Endothelial cell of umbilical vein (primary cell): ENCODE measurements at regions not wholly inside any gene's neighbourhood (a gene's known extent, or its start where the extent isn't known, plus 50 kb on each side); places are given as distances from the start of the nearest gene placed in this dataset.

Source experiments
- BruUV-seq: library from RNA; stranded (reverse); fragments of 400-500 nt; replicated peaks from 2 replicates; lab custom pipeline; 2021; lab: Mats Ljungman, UMichigan
- CTCF ChIA-PET: fragments of 300-600, 350-600 bp; sonication (Branson Sonifier 250); formaldehyde crosslinking; loops from one replicate; lab custom pipeline; 2021; ENCODE audit warnings: antibody characterized with exemption, inconsistent platforms; lab: Charles Lee
- POLR2A ChIA-PET: fragments of 300-600, 350-600 bp; sonication (Branson Sonifier 250); formaldehyde crosslinking; loops from one replicate; lab custom pipeline; 2021; ENCODE audit warnings: antibody characterized with exemption, inconsistent platforms; lab: Charles Lee
- DNase-seq: peaks from one replicate; pipeline ENCODE4 v3.0.0-alpha.2; 2011; ENCODE audit warnings: low read depth, low spot score
- FAIRE-seq: peaks from 2 replicates; lab custom pipeline; 2011; peaks lifted over from hg19 to GRCh38; lab: Jason Lieb, UNC
- H2AFZ ChIP-seq: 2 replicates; pipeline ENCODE4 v1.6.0; 2012; ENCODE audit warnings: low read depth, low read length, control low read depth, inconsistent platforms
- H3K27ac ChIP-seq: 2 replicates; pipeline ENCODE4 v1.5.1; 2011; ENCODE audit warnings: low read depth, mild to moderate bottlenecking, control low read depth, low read length, moderate library complexity; ENCODE audit not compliant: insufficient read depth
- H3K27me3 ChIP-seq, 2 experiments: 2 replicates each; pipeline versions ENCODE4 v1.6.0 to v1.6.1; 2011; ENCODE audit warnings: low read length in 2 of 2, mixed read lengths in 1 of 2; ENCODE audit not compliant: control insufficient read depth in 2 of 2, insufficient read depth in 2 of 2
- H3K36me3 ChIP-seq, 2 experiments: 2 replicates in 1 of 2; 3 replicates in 1 of 2; pipeline ENCODE4 v1.5.1; 2011; ENCODE audit warnings: low read length in 2 of 2, mild to moderate bottlenecking in 1 of 2, moderate library complexity in 1 of 2; ENCODE audit not compliant: control insufficient read depth in 2 of 2, insufficient read depth in 2 of 2; ENCODE audit errors: extremely low read depth in 1 of 2
- H3K4me1 ChIP-seq: 3 replicates; pipeline ENCODE4 v1.5.1; 2011; ENCODE audit warnings: mild to moderate bottlenecking, low read length; ENCODE audit not compliant: control insufficient read depth, insufficient read depth; ENCODE audit errors: extremely low read depth
- H3K4me2 ChIP-seq: 2 replicates; pipeline ENCODE4 v1.6.1; 2011; ENCODE audit warnings: low read length, control low read depth, mixed read lengths; ENCODE audit not compliant: insufficient read depth
- H3K4me3 ChIP-seq, 3 experiments: fragments of 200-600 bp in 1 of 3; sonication (generic), shearing (Covaris generic) in 1 of 3; replicated peaks in 1 of 3; 2 replicates each; pipeline ENCODE4 v1.5.1; 2011 to 2016; ENCODE audit warnings: control low read depth in 3 of 3, low read length in 3 of 3, mild to moderate bottlenecking in 2 of 3, inconsistent platforms in 1 of 3, low read depth in 1 of 3, moderate library complexity in 1 of 3; ENCODE audit not compliant: insufficient read depth in 1 of 3
- H3K79me2 ChIP-seq: 2 replicates; pipeline ENCODE4 v1.6.0; 2012; ENCODE audit warnings: low read length, inconsistent platforms; ENCODE audit not compliant: control insufficient read depth, insufficient read depth
- H3K9ac ChIP-seq: replicated peaks from 2 replicates; pipeline ENCODE3; 2011; ENCODE audit warnings: low read length, control low read depth; ENCODE audit not compliant: insufficient read depth; ENCODE audit errors: extremely low read depth
- H3K9me1 ChIP-seq: replicated peaks from 3 replicates; pipeline ENCODE4 v1.6.0; 2011; ENCODE audit warnings: mild to moderate bottlenecking, low read length; ENCODE audit not compliant: control insufficient read depth, insufficient read depth; ENCODE audit errors: extremely low read depth
- H3K9me3 ChIP-seq: replicated peaks from 2 replicates; pipeline ENCODE4 v1.5.1; 2012; ENCODE audit warnings: low read length, inconsistent platforms; ENCODE audit not compliant: control insufficient read depth, insufficient read depth
- H4K20me1 ChIP-seq: replicated peaks from 2 replicates; pipeline ENCODE3; 2011; ENCODE audit warnings: mild to moderate bottlenecking, low read length; ENCODE audit not compliant: control insufficient read depth, insufficient read depth; ENCODE audit errors: extremely low read depth
- EZH2 ChIP-seq: IDR thresholded peaks from 2 replicates; pipeline ENCODE4 v1.6.1; 2012; ENCODE audit warnings: borderline replicate concordance, low read depth, mild to moderate bottlenecking, moderate library complexity, low read length, inconsistent platforms; ENCODE audit not compliant: severe bottlenecking
- FOS ChIP-seq: IDR thresholded peaks from 2 replicates; pipeline ENCODE4 v1.6.1; 2011; ENCODE audit warnings: mild to moderate bottlenecking, low read length, moderate library complexity, borderline replicate concordance; ENCODE audit not compliant: insufficient read depth
- POLR2A ChIP-seq: IDR thresholded peaks from 2 replicates; pipeline ENCODE4 v1.6.1; 2012; ENCODE audit warnings: low read depth, mild to moderate bottlenecking, control low read depth, low read length
- POLR2AphosphoS5 ChIP-seq: IDR thresholded peaks from 2 replicates; pipeline ENCODE4 v1.6.1; 2012; ENCODE audit warnings: low read depth, mild to moderate bottlenecking, control low read depth, low read length, moderate library complexity; ENCODE audit not compliant: insufficient read depth
- dilution Hi-C: fragments of 300-500 bp; cut with MboI; formaldehyde crosslinking; loops from one replicate; pipeline ENCODE4 v1.15.0; 2019; ENCODE audit warnings: low sequenced_read_pairs; ENCODE audit not compliant: extremely low pct_ligation_motif_present
- intact Hi-C: fragments of 100-400 bp; cut with micrococcal nuclease; formaldehyde crosslinking; loops from one replicate; pipeline ENCODE4 v1.10.0; 2022
- TF ChIP-seq, protein P1 (sequence below), 2 donors: IDR thresholded peaks; 1 replicate in 1 of 2; 2 replicates in 1 of 2; pipeline ENCODE4 v1.5.1; 2011; ENCODE audit warnings: low read length in 2 of 2, mild to moderate bottlenecking in 2 of 2, moderate library complexity in 2 of 2, control low read depth in 1 of 2, inconsistent platforms in 1 of 2, low read depth in 1 of 2; ENCODE audit not compliant: insufficient read depth in 1 of 2; ENCODE audit errors: extremely low read depth in 1 of 2

DNA sequence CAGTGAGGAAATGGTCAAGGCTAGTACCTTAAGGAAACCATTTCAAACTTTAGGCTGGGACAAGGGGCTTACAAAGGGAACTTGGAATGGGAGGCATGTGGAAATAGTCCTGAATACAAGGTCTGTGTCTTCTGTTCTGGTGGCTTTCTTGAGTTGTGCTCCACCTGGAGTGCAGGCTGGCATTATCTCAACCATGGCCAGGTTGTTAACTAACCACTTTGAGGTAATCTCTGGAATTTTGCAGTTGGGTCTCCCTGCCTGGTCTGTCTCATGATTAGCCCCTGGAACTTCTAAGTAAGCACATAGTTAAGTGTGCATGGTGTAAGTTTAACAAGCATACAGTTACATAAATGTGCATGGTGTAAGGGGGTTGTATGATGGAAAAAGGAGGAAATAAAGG lies 77.5 kb downstream of the PCDH18 start:
- intact Hi-C loops = loop anchor here (10.0 kb wide), 1 partner anchor 140 kb away; no protein-coding TSS in a partner anchor
- POLR2A ChIA-PET = no interaction called here
- no peak overlapping the region for H2AFZ ChIP-seq
- H3K79me2 ChIP-seq = no peaks in the 10 kb centered on the region
- no peak for TF ChIP-seq EZH2
- no peaks in the 10 kb centered on the region for H3K9me3 ChIP-seq
- no peaks in the 10 kb centered on the region for H4K20me1 ChIP-seq
- no peak overlapping the region for H3K27ac ChIP-seq
- no peak overlapping the region for H3K4me3 ChIP-seq
- DNase-seq (no peak), FAIRE-seq (no peak)
- H3K4me1 ChIP-seq = no peaks in the 10 kb centered on the region
- dilution Hi-C loops = no loop called here
- no peak overlapping the region for H3K9ac ChIP-seq
- CTCF ChIA-PET = no interaction called here
- H3K36me3 ChIP-seq = no peaks in the 10 kb centered on the region
- H3K4me2 ChIP-seq = no peak overlapping the region
- H3K27me3 ChIP-seq = no peaks in the 10 kb centered on the region
- no TSS peak for BruUV-seq
- no peaks in the 10 kb centered on the region for H3K9me1 ChIP-seq

DNA sequence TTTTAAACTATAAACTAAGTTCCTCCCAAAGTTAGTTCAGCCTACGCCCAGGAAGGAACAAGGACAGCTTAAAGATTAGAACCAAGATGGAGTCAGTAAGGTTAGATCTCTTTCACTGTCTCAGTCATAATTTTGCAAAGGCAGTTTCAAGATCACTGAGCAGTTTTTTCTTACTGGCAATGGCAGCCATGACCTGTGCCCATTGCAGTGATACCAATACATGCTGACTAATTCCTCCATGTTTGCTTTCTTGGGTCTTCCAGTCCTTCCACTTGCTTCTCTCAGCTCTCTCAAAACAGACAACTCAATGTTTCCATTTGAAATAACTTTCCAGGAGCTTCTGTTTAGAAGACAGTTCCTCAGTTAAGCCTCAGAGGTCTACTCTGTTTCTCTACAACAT lies 79.5 kb downstream of the PCDH18 start:
- POLR2A ChIA-PET = no interaction called here
- dilution Hi-C loops = no loop called here

More for the DNA sequence above, 79.5 kb downstream of the PCDH18 start:
- TF ChIP-seq, protein P1, sequence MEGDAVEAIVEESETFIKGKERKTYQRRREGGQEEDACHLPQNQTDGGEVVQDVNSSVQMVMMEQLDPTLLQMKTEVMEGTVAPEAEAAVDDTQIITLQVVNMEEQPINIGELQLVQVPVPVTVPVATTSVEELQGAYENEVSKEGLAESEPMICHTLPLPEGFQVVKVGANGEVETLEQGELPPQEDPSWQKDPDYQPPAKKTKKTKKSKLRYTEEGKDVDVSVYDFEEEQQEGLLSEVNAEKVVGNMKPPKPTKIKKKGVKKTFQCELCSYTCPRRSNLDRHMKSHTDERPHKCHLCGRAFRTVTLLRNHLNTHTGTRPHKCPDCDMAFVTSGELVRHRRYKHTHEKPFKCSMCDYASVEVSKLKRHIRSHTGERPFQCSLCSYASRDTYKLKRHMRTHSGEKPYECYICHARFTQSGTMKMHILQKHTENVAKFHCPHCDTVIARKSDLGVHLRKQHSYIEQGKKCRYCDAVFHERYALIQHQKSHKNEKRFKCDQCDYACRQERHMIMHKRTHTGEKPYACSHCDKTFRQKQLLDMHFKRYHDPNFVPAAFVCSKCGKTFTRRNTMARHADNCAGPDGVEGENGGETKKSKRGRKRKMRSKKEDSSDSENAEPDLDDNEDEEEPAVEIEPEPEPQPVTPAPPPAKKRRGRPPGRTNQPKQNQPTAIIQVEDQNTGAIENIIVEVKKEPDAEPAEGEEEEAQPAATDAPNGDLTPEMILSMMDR (IDR thresholded peaks at IDR 0.05; ENCODE audit: extremely low read depth in 1 of 2, insufficient read depth in 1 of 2, low read depth in 1 of 2, low read length in 2 of 2) = no peak
- TF ChIP-seq POLR2AphosphoS5 (no peak), POLR2A (no peak), FOS (no peak)
- no peaks in the 10 kb centered on the region for H3K36me3 ChIP-seq
- no peak overlapping the region for H2AFZ ChIP-seq
- H3K9ac ChIP-seq = no peak overlapping the region
- no peak overlapping the region for H3K4me2 ChIP-seq
- no TSS peak for BruUV-seq
- H3K4me3 ChIP-seq = no peak overlapping the region
- CTCF ChIA-PET = no interaction called here
- no peaks in the 10 kb centered on the region for H3K9me1 ChIP-seq
- no peaks in the 10 kb centered on the region for H3K4me1 ChIP-seq
- no peaks in the 10 kb centered on the region for H3K27me3 ChIP-seq
- no peaks in the 10 kb centered on the region for H4K20me1 ChIP-seq
- no peaks in the 10 kb centered on the region for H3K79me2 ChIP-seq
- H3K9me3 ChIP-seq = no peaks in the 10 kb centered on the region
- intact Hi-C loops = loop anchor here (10.0 kb wide), 1 partner anchor 138 kb away; no protein-coding TSS in a partner anchor
- no peak for DNase-seq
- FAIRE-seq = no peak
- H3K27ac ChIP-seq = no peak overlapping the region
